CD4-positive, CD25-positive, alpha-beta regulatory T cell (primary cell): ENCODE measurements at regions not wholly inside any gene's neighbourhood (a gene's known extent, or its start where the extent isn't known, plus 50 kb on each side); places are given as distances from the start of the nearest gene placed in this dataset.

Experiments
- ATAC-seq, 2 donors: fragments of 150-1000 bp; cut with Tn5 transposase; one replicate each; pipeline ENCODE4 v1.10.0; 2021; ENCODE audit warnings: low read depth in 2 of 2, moderate number of reproducible peaks in 2 of 2, moderate library complexity in 1 of 2
- DNase-seq, 3 donors: peaks; one replicate each; pipeline versions ENCODE4 v3.0.0 to v3.0.0-alpha.2; 2012 to 2022; ENCODE audit warnings: mixed read lengths in 1 of 3
- H3K27ac ChIP-seq: one replicate; pipeline ENCODE4 v1.7.0; 2013; ENCODE audit warnings: mild to moderate bottlenecking, low read length; ENCODE audit not compliant: insufficient read depth, poor library complexity, severe bottlenecking
- H3K27me3 ChIP-seq: one replicate; pipeline ENCODE4 v1.7.0; 2013; ENCODE audit warnings: low read length; ENCODE audit not compliant: control insufficient read depth, insufficient read depth
- H3K36me3 ChIP-seq: one replicate; pipeline ENCODE4 v1.7.0; 2013; ENCODE audit warnings: mild to moderate bottlenecking, low read length, moderate library complexity; ENCODE audit not compliant: control insufficient read depth, insufficient read depth
- H3K4me1 ChIP-seq: 2 replicates; pipeline ENCODE4 v1.7.0; 2013; ENCODE audit warnings: mild to moderate bottlenecking, low read length; ENCODE audit not compliant: insufficient read depth, control insufficient read depth, poor library complexity, severe bottlenecking
- H3K4me3 ChIP-seq: one replicate; pipeline ENCODE4 v1.7.0; 2013; ENCODE audit warnings: low read depth, mild to moderate bottlenecking, low read length, moderate library complexity
- H3K9me3 ChIP-seq, 2 experiments: 1 replicate in 1 of 2; 2 replicates in 1 of 2; pipeline ENCODE4 v1.7.0; 2013; ENCODE audit warnings: low read length in 2 of 2, mild to moderate bottlenecking in 1 of 2, moderate library complexity in 1 of 2; ENCODE audit not compliant: control insufficient read depth in 2 of 2
- H3K27ac Mint-ChIP-seq, 3 donors: one replicate each; pipeline ENCODE4 v1.8.0; 2020 to 2022; ENCODE audit warnings: mild to moderate bottlenecking in 3 of 3, mixed read lengths in 3 of 3, moderate library complexity in 2 of 3
- H3K27me3 Mint-ChIP-seq: one replicate; pipeline ENCODE4 v1.8.0; 2022; ENCODE audit warnings: mild to moderate bottlenecking, mixed read lengths
- H3K36me3 Mint-ChIP-seq: one replicate; pipeline ENCODE4 v1.8.0; 2020; ENCODE audit warnings: mixed read lengths
- H3K4me1 Mint-ChIP-seq, 4 donors: one replicate each; pipeline ENCODE4 v1.8.0; 2020 to 2022; ENCODE audit warnings: mixed read lengths in 4 of 4, mild to moderate bottlenecking in 1 of 4
- H3K4me3 Mint-ChIP-seq, 4 donors: one replicate each; pipeline ENCODE4 v1.8.0; 2020 to 2022; ENCODE audit warnings: mild to moderate bottlenecking in 4 of 4, mixed read lengths in 4 of 4, moderate library complexity in 3 of 4
- H3K9me3 Mint-ChIP-seq, 7 donors: one replicate each; pipeline ENCODE4 v1.8.0; 2020 to 2022; ENCODE audit warnings: mixed read lengths in 7 of 7, mild to moderate bottlenecking in 3 of 7, moderate library complexity in 2 of 7

DNA sequence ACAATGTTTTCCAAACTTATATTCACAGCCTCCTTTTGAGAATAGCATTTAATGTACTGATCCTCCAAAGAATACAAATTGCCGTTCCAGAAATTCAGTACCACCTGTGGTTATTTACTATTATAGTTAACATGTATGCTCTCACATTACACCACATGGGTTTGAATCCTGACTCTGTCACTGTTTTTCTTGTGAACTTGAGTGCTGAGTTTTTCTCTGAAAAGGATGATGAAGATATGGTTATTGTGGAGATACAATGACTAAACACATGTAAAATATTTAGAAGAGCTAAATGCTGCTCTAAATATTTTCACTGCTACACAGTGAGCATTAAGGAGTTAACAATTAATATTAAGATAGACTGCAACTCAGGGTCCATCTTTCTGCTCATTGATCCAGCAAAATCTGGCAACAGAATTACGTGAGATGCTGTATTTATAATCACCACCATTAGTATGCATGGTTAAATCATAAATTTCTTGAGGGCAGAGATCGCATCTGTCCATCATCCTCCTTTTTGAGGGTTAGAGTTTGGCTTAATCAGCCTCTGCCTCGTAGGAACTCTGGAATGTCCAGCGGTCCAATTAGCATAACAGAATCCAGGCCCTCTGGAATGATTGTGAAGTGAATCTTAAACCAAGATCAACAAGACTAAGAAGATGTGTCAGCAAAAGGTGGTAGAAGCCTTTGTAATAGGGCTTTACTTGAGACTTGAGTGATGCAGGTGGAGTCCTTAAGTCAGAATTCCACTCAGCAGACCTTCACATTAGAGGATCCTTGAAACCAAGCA is 152.8 kb downstream of the MACC1 start:
- no peaks in the 10 kb centered on the region for H3K36me3 Mint-ChIP-seq
- no peak overlapping the region for H3K4me3 Mint-ChIP-seq
- Histone ChIP-seq H3K4me1 (no peaks in the 10 kb centered on the region), H3K9me3 (no peaks in the 10 kb centered on the region), H3K36me3 (no peaks in the 10 kb centered on the region), H3K27ac (no peak overlapping the region), H3K4me3 (no peak overlapping the region), H3K27me3 (no peaks in the 10 kb centered on the region)
- H3K27ac Mint-ChIP-seq = no peak overlapping the region
- no peaks in the 10 kb centered on the region for H3K4me1 Mint-ChIP-seq
- no peaks in the 10 kb centered on the region for H3K27me3 Mint-ChIP-seq
- no peak for ATAC-seq
- no peak for DNase-seq
- peaks cover 0 to 9% (median 4%) of the 10 kb centered on the region in 7 donors for H3K9me3 Mint-ChIP-seq

- H3K36me3 ChIP-seq = no peaks in the 10 kb centered on the region
- H3K4me3 ChIP-seq = no peak overlapping the region
- Mint-ChIP-seq H3K9me3 (peaks cover 0 to 7% (median 2%) of the 10 kb centered on the region in 7 donors), H3K4me3 (no peak overlapping the region), H3K27me3 (no peaks in the 10 kb centered on the region), H3K27ac (no peak overlapping the region), H3K36me3 (no peaks in the 10 kb centered on the region), H3K4me1 (no peaks in the 10 kb centered on the region)
- no peaks in the 10 kb centered on the region for H3K4me1 ChIP-seq
- DNase-seq (no peak), ATAC-seq (no peak)
- H3K9me3 ChIP-seq = no peaks in the 10 kb centered on the region
- no peaks in the 10 kb centered on the region for H3K27me3 ChIP-seq
- no peak overlapping the region for H3K27ac ChIP-seq
These were observed 153.5 kb downstream of the MACC1 start for GRCh38 chr7:20063644-20064043.

GRCh38 chr7:20062932-20063331 is 154.3 kb downstream of the MACC1 start:
- H3K9me3 ChIP-seq = no peaks in the 10 kb centered on the region
- no peak overlapping the region for H3K27ac Mint-ChIP-seq

DNA sequence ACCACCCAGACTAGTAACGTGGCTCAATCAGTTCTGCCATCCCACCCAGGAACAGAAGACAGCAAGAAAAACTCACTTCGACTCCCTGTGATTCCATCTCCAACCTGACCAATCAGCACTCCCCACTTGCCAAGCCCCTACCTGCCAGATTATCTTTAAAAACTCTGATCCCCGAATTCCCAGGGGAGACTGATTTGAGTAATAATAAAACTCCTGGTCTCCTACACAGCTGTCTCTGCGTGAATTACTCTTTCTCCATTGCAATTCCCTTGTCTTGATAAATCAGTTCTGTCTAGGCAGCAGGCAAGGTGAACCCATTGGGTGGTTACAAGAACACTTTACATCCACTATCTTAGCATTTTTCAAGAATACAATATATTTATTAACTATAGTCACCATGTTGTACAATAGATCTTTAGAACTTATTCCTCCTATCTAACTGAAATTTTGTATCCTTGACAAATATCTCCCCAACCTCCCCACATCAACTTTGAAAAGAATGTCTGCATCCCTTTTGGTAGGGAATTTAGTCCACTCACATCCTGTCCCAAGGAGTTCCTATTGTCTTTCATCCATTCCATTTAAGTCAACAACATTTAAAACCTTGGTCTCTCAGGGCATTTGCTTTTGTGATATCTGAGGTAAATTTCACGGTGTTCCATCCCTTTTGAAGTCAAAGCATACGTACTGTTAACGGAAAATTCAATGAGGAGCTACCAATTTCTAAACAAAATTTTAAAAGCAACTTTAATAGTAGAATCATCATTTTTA is 163.7 kb downstream of the MACC1 start:
- Histone ChIP-seq H3K36me3 (no peaks in the 10 kb centered on the region), H3K27me3 (no peaks in the 10 kb centered on the region), H3K4me1 (no peaks in the 10 kb centered on the region), H3K4me3 (no peak overlapping the region), H3K27ac (no peak overlapping the region), H3K9me3 (peaks cover 0 to 5% of the 10 kb centered on the region in 2 experiments)
- ATAC-seq (no peak), DNase-seq (no peak)
- H3K36me3 Mint-ChIP-seq = no peaks in the 10 kb centered on the region
- no peak overlapping the region for H3K4me3 Mint-ChIP-seq
- peaks cover 0 to 14% (median 4%) of the 10 kb centered on the region in 7 donors for H3K9me3 Mint-ChIP-seq
- no peak overlapping the region for H3K27ac Mint-ChIP-seq
- H3K4me1 Mint-ChIP-seq = no peaks in the 10 kb centered on the region
- no peaks in the 10 kb centered on the region for H3K27me3 Mint-ChIP-seq

More at GRCh38 chr7:20062932-20063331, 154.3 kb downstream of the MACC1 start:
- Histone ChIP-seq H3K27me3 (no peaks in the 10 kb centered on the region), H3K4me1 (no peaks in the 10 kb centered on the region), H3K36me3 (no peaks in the 10 kb centered on the region), H3K27ac (no peak overlapping the region), H3K4me3 (no peak overlapping the region)
- ATAC-seq = no peak
- Mint-ChIP-seq H3K9me3 (peaks cover 0 to 7% (median 2%) of the 10 kb centered on the region in 7 donors), H3K36me3 (no peaks in the 10 kb centered on the region), H3K27me3 (no peaks in the 10 kb centered on the region), H3K4me3 (no peak overlapping the region), H3K4me1 (no peaks in the 10 kb centered on the region)
- no peak for DNase-seq

- H3K36me3 ChIP-seq = no peaks in the 10 kb centered on the region
- no peak overlapping the region for H3K27ac Mint-ChIP-seq
- H3K4me3 Mint-ChIP-seq = no peak overlapping the region
- H3K27me3 ChIP-seq = no peaks in the 10 kb centered on the region
- H3K4me1 Mint-ChIP-seq = no peaks in the 10 kb centered on the region
- DNase-seq (no peak), ATAC-seq (no peak)
- H3K4me3 ChIP-seq = no peak overlapping the region
- H3K27ac ChIP-seq = no peak overlapping the region
- H3K36me3 Mint-ChIP-seq = no peaks in the 10 kb centered on the region
- H3K9me3 ChIP-seq = peaks cover 0 to 5% of the 10 kb centered on the region in 2 experiments
- H3K4me1 ChIP-seq = no peaks in the 10 kb centered on the region
- H3K9me3 Mint-ChIP-seq = peaks cover 0 to 9% (median 4%) of the 10 kb centered on the region in 7 donors
- H3K27me3 Mint-ChIP-seq = no peaks in the 10 kb centered on the region
These were observed 166.8 kb downstream of the MACC1 start for GRCh38 chr7:20050241-20050966.

- Mint-ChIP-seq H3K36me3 (no peaks in the 10 kb centered on the region), H3K27me3 (no peaks in the 10 kb centered on the region), H3K9me3 (peaks cover 0 to 4% (median 0%) of the 10 kb centered on the region in 7 donors), H3K4me3 (no peak overlapping the region), H3K4me1 (no peaks in the 10 kb centered on the region), H3K27ac (no peak overlapping the region)
- ATAC-seq (no peak), DNase-seq (no peak)
- Histone ChIP-seq H3K36me3 (no peaks in the 10 kb centered on the region), H3K4me3 (no peak overlapping the region), H3K4me1 (no peaks in the 10 kb centered on the region), H3K27ac (no peak overlapping the region), H3K27me3 (no peaks in the 10 kb centered on the region), H3K9me3 (no peaks in the 10 kb centered on the region)
These were observed 178.5 kb downstream of the MACC1 start for GRCh38 chr7:20038676-20039075.

GRCh38 chr7:20035279-20035875 is 181.8 kb downstream of the MACC1 start:
- no peaks in the 10 kb centered on the region for H3K36me3 Mint-ChIP-seq
- no peak for DNase-seq
- Histone ChIP-seq H3K27ac (no peak overlapping the region), H3K36me3 (no peaks in the 10 kb centered on the region), H3K4me1 (no peaks in the 10 kb centered on the region), H3K4me3 (no peak overlapping the region), H3K27me3 (no peaks in the 10 kb centered on the region), H3K9me3 (no peaks in the 10 kb centered on the region)
- no peaks in the 10 kb centered on the region for H3K27me3 Mint-ChIP-seq
- H3K4me1 Mint-ChIP-seq = no peaks in the 10 kb centered on the region
- ATAC-seq = no peak
- H3K9me3 Mint-ChIP-seq = peaks cover 0 to 7% (median 1%) of the 10 kb centered on the region in 7 donors
- no peak overlapping the region for H3K4me3 Mint-ChIP-seq
- no peak overlapping the region for H3K27ac Mint-ChIP-seq
